Ascending aorta (tissue), 2 donors: ENCODE measurements at regions not wholly inside any gene's neighbourhood (a gene's known extent, or its start where the extent isn't known, plus 50 kb on each side); places are given as distances from the start of the nearest gene placed in this dataset.

Experiments used
- DNase-seq, 2 donors: peaks; one replicate each; pipeline ENCODE4 v3.0.0-alpha.2; 2019; ENCODE audit warnings: low spot score in 2 of 2
- H3K27ac ChIP-seq, 2 donors: fragments of 200-600 bp; sonication (generic); one replicate each; pipeline ENCODE4 v1.5.1; 2016 to 2017; ENCODE audit warnings: mild to moderate bottlenecking in 1 of 2
- H3K27me3 ChIP-seq: fragments of 200-600 bp; sonication (generic); one replicate; pipeline ENCODE4 v1.5.1; 2017
- H3K36me3 ChIP-seq, 2 donors: fragments of 200-600 bp; sonication (generic); one replicate each; pipeline ENCODE4 v1.5.1; 2016
- H3K4me1 ChIP-seq, 2 donors: fragments of 200-600 bp; sonication (generic); one replicate each; pipeline ENCODE4 v1.5.1; 2016 to 2017; ENCODE audit warnings: mild to moderate bottlenecking in 1 of 2
- H3K4me3 ChIP-seq, 2 donors: fragments of 200-600 bp; sonication (generic); one replicate each; pipeline ENCODE4 v1.5.1; 2016 to 2017; ENCODE audit warnings: mild to moderate bottlenecking in 1 of 2
- H3K9me3 ChIP-seq, 2 donors: fragments of 200-600 bp; sonication (generic); one replicate each; pipeline ENCODE4 v1.5.1; 2016
- intact Hi-C: fragments of 100-400 bp; cut with DNase I; formaldehyde crosslinking; loops from one replicate; pipeline ENCODE4 v1.15.1; 2023
- TF ChIP-seq, protein P1 (sequence below), 3 experiments: fragments of 200-600 bp in 2 of 3; fragments of 450-650 bp in 1 of 3; sonication (generic) in 2 of 3; IDR thresholded peaks; one replicate each; pipeline ENCODE4 v1.5.1; 2016 to 2019; ENCODE audit warnings: antibody characterized with exemption in 3 of 3, mild to moderate bottlenecking in 1 of 3, moderate library complexity in 1 of 3

DNA sequence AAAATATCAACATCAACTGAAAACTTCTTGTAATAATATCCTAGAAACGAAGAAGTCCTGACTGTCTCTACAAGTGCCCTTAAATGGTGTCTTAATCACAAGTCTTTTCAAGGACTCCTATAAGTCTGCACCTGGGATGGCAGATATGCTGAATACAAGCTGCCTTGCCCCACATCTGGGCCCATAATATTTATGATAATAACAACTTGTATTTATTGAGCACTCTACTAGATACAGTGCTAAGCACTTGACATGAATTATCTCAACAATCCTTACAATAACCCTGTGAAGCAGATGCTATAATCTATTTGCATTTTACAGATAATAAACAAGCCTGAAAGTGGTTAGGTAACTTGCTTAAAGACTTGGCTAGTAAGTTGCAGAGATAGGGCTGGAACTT, 78.0 kb upstream of the ZNF648 start:
- Histone ChIP-seq H3K27ac (no peak overlapping the region), H3K4me1 (peaks cover 5 to 16% of the 10 kb centered on the region in 2 donors), H3K4me3 (no peak overlapping the region), H3K9me3 (no peaks in the 10 kb centered on the region), H3K27me3 (no peaks in the 10 kb centered on the region), H3K36me3 (no peaks in the 10 kb centered on the region)
- no peak for DNase-seq
- TF ChIP-seq, protein P1, sequence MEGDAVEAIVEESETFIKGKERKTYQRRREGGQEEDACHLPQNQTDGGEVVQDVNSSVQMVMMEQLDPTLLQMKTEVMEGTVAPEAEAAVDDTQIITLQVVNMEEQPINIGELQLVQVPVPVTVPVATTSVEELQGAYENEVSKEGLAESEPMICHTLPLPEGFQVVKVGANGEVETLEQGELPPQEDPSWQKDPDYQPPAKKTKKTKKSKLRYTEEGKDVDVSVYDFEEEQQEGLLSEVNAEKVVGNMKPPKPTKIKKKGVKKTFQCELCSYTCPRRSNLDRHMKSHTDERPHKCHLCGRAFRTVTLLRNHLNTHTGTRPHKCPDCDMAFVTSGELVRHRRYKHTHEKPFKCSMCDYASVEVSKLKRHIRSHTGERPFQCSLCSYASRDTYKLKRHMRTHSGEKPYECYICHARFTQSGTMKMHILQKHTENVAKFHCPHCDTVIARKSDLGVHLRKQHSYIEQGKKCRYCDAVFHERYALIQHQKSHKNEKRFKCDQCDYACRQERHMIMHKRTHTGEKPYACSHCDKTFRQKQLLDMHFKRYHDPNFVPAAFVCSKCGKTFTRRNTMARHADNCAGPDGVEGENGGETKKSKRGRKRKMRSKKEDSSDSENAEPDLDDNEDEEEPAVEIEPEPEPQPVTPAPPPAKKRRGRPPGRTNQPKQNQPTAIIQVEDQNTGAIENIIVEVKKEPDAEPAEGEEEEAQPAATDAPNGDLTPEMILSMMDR (IDR thresholded peaks at IDR 0.05): no peak
- intact Hi-C loops: no loop called here

DNA sequence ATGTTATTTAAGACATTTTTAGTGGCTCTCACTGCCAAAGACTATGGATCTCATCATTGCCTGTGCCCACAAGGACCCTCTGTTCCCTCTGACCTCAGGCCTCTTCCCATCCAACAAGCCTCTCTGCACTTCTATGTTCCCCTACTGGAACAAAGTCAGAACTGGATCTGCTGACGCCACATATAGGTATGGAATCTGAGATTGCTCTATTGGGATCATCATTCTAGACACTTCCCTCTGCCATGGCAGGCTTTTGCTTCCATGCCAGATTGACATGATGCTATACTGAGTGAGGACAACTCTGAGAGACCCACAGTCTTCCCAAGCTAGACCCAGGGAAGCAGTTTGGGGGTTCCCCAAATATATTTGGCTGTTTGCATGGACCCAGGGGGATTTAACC, 76.0 kb upstream of the ZNF648 start:
- TF ChIP-seq, protein P1 (IDR thresholded peaks at IDR 0.05): no peak
- H3K27ac ChIP-seq: no peak overlapping the region
- no peak for DNase-seq

GRCh38 chr1:182135946-182136345, 74.4 kb upstream of the ZNF648 start:
- no peaks in the 10 kb centered on the region for H3K36me3 ChIP-seq
- no peaks in the 10 kb centered on the region for H3K4me1 ChIP-seq
- no peak for DNase-seq
- TF ChIP-seq, protein P1 (IDR thresholded peaks at IDR 0.05): no peak
- H3K27me3 ChIP-seq: no peaks in the 10 kb centered on the region
- H3K27ac ChIP-seq: no peak overlapping the region
- no peaks in the 10 kb centered on the region for H3K9me3 ChIP-seq
- H3K4me3 ChIP-seq: no peak overlapping the region
- intact Hi-C loops: no loop called here

More for the DNA sequence above, 76.0 kb upstream of the ZNF648 start:
- H3K36me3 ChIP-seq: no peaks in the 10 kb centered on the region
- H3K9me3 ChIP-seq: no peaks in the 10 kb centered on the region
- H3K27me3 ChIP-seq: no peaks in the 10 kb centered on the region
- no peaks in the 10 kb centered on the region for H3K4me1 ChIP-seq
- intact Hi-C loops: no loop called here
- H3K4me3 ChIP-seq: no peak overlapping the region

- TF ChIP-seq, protein P1 (IDR thresholded peaks at IDR 0.05): no peak
- H3K9me3 ChIP-seq: no peaks in the 10 kb centered on the region
- intact Hi-C loops: no loop called here
- no peak for DNase-seq
- H3K27ac ChIP-seq: no peak overlapping the region
- H3K4me3 ChIP-seq: no peak overlapping the region
- no peaks in the 10 kb centered on the region for H3K36me3 ChIP-seq
- H3K27me3 ChIP-seq: no peaks in the 10 kb centered on the region
- H3K4me1 ChIP-seq: no peaks in the 10 kb centered on the region
Observed at GRCh38 chr1:182134257-182134656, 72.7 kb upstream of the ZNF648 start.

- TF ChIP-seq, protein P1 (IDR thresholded peaks at IDR 0.05): no peak
- no peak overlapping the region for H3K27ac ChIP-seq
- DNase-seq: no peak
- intact Hi-C loops: no loop called here
- no peaks in the 10 kb centered on the region for H3K27me3 ChIP-seq
- H3K4me3 ChIP-seq: no peak overlapping the region
- H3K9me3 ChIP-seq: no peaks in the 10 kb centered on the region
- H3K4me1 ChIP-seq: no peaks in the 10 kb centered on the region
- no peaks in the 10 kb centered on the region for H3K36me3 ChIP-seq
Observed at GRCh38 chr1:182133181-182133580, 71.7 kb upstream of the ZNF648 start.

GRCh38 chr1:182129398-182129797, 67.9 kb upstream of the ZNF648 start:
- TF ChIP-seq, protein P1 (IDR thresholded peaks at IDR 0.05): no peak

More at GRCh38 chr1:182129398-182129797, 67.9 kb upstream of the ZNF648 start:
- H3K4me1 ChIP-seq: no peaks in the 10 kb centered on the region
- intact Hi-C loops: no loop called here
- H3K4me3 ChIP-seq: no peak overlapping the region
- DNase-seq: no peak
- no peaks in the 10 kb centered on the region for H3K36me3 ChIP-seq
- no peak overlapping the region for H3K27ac ChIP-seq
- H3K27me3 ChIP-seq: no peaks in the 10 kb centered on the region
- no peaks in the 10 kb centered on the region for H3K9me3 ChIP-seq
